PC-3 (cell line): ENCODE measurements at regions not wholly inside any gene's neighbourhood (a gene's known extent, or its start where the extent isn't known, plus 50 kb on each side); places are given as distances from the start of the nearest gene placed in this dataset.

Experiments
- ATAC-seq: fragments of 200-7000 bp; cut with Tn5 transposase; 2 replicates; pipeline ENCODE4 v1.9.1; 2020; ENCODE audit warnings: mild to moderate bottlenecking, moderate library complexity
- BruUV-seq: library from RNA; stranded (reverse); fragments of 400-500 nt; replicated peaks from 2 replicates; lab custom pipeline; 2021; lab: Mats Ljungman, UMichigan
- CTCF ChIA-PET: fragments of 300-600 bp; sonication (Branson Sonifier 250); formaldehyde crosslinking; loops from one replicate; lab custom pipeline; 2022; ENCODE audit warnings: antibody characterized with exemption; lab: Charles Lee
- POLR2A ChIA-PET: fragments of 300-600 bp; sonication (Branson Sonifier 250); formaldehyde crosslinking; loops from one replicate; lab custom pipeline; 2022; ENCODE audit warnings: antibody characterized with exemption; ENCODE audit not compliant: unreplicated experiment; lab: Charles Lee
- DNase-seq: peaks from one replicate; pipeline ENCODE4 v3.0.0-alpha.2; 2015
- H2AFZ ChIP-seq: fragments of 300-600 bp; sonication (generic); 2 replicates; pipeline ENCODE4 v1.6.0; 2016; ENCODE audit warnings: antibody characterized with exemption, low read length
- H3F3A ChIP-seq: fragments of 300-600 bp; sonication (generic); one replicate; pipeline ENCODE4 v1.6.0; 2017; ENCODE audit warnings: antibody characterized with exemption, low read length, control low read depth, mild to moderate bottlenecking; ENCODE audit not compliant: unreplicated experiment
- H3K27ac ChIP-seq: fragments of 300-600 bp; sonication (generic); 2 replicates; pipeline ENCODE4 v1.5.1; 2016; ENCODE audit warnings: mild to moderate bottlenecking, low read length
- H3K27me3 ChIP-seq: fragments of 300-600 bp; sonication (generic); 2 replicates; pipeline ENCODE4 v1.6.1; 2016; ENCODE audit warnings: low read length, mixed read lengths
- H3K36me3 ChIP-seq: fragments of 300-600 bp; sonication (generic); 2 replicates; pipeline ENCODE4 v1.6.1; 2016; ENCODE audit warnings: low read depth, mixed run types, low read length, mixed read lengths
- H3K4me1 ChIP-seq: fragments of 300-600 bp; sonication (generic); 2 replicates; pipeline ENCODE4 v1.5.1; 2016; ENCODE audit warnings: low read length; ENCODE audit not compliant: insufficient read depth
- H3K4me2 ChIP-seq: fragments of 300-600 bp; sonication (generic); 2 replicates; pipeline ENCODE4 v1.6.0; 2016; ENCODE audit warnings: low read length
- H3K4me3 ChIP-seq: fragments of 300-600 bp; sonication (generic); 2 replicates; pipeline ENCODE4 v1.5.1; 2016; ENCODE audit warnings: mild to moderate bottlenecking, low read length, mixed read lengths
- H3K79me2 ChIP-seq: fragments of 300-600 bp; sonication (generic); 2 replicates; pipeline ENCODE4 v1.6.1; 2017; ENCODE audit warnings: low read length, mixed read lengths
- H3K9ac ChIP-seq: fragments of 300-600 bp; sonication (generic); 2 replicates; pipeline ENCODE4 v1.6.0; 2016; ENCODE audit warnings: mild to moderate bottlenecking, low read length
- H3K9me2 ChIP-seq: fragments of 300-600 bp; sonication (generic); replicated peaks from 2 replicates; pipeline ENCODE4 v1.6.1; 2016; ENCODE audit warnings: mixed run types, low read length, mixed read lengths
- H3K9me3 ChIP-seq: fragments of 300-600 bp; sonication (generic); 2 replicates; pipeline ENCODE4 v1.6.1; 2016; ENCODE audit warnings: low read length, mixed read lengths
- H4K20me1 ChIP-seq: fragments of 300-600 bp; sonication (generic); 2 replicates; pipeline ENCODE4 v1.6.1; 2016; ENCODE audit warnings: low read length, mixed read lengths
- EZH2 ChIP-seq: fragments of 300-600 bp; sonication (generic); IDR thresholded peaks from one replicate; pipeline ENCODE4 v1.6.1; 2017; ENCODE audit warnings: antibody characterized with exemption, mild to moderate bottlenecking, low read length; ENCODE audit not compliant: unreplicated experiment
- EZH2phosphoT487 ChIP-seq: fragments of 300-600 bp; sonication (generic); IDR thresholded peaks from 2 replicates; pipeline ENCODE4 v1.6.1; 2018; ENCODE audit warnings: mild to moderate bottlenecking, antibody characterized with exemption, low read length, borderline replicate concordance
- intact Hi-C: fragments of 100-400 bp; cut with micrococcal nuclease; formaldehyde crosslinking; loops from 2 replicates; pipeline ENCODE4 v1.9.0; 2023
- TF ChIP-seq, protein P1 (sequence below): fragments of 300-600 bp; sonication (generic); conservative IDR thresholded peaks from 2 replicates; pipeline ENCODE4 v1.5.1; 2017; ENCODE audit warnings: antibody characterized with exemption, low read depth, mild to moderate bottlenecking, low read length

- Histone ChIP-seq H2AFZ (no peak overlapping the region), H3K9me3 (no peaks in the 10 kb centered on the region), H3K79me2 (no peaks in the 10 kb centered on the region), H3K9me2 (no peaks in the 10 kb centered on the region), H3K36me3 (no peaks in the 10 kb centered on the region), H3K4me2 (no peak overlapping the region), H3K4me1 (no peaks in the 10 kb centered on the region), H3K27me3 (peaks cover 63% of the 10 kb centered on the region), H3K27ac (no peak overlapping the region), H4K20me1 (no peaks in the 10 kb centered on the region), H3K9ac (no peak overlapping the region), H3K4me3 (no peak overlapping the region), H3F3A (no peaks in the 10 kb centered on the region)
- intact Hi-C loops = no loop called here
- no TSS peak for BruUV-seq
- POLR2A ChIA-PET = no interaction called here
- ATAC-seq (no peak), DNase-seq (no peak)
- no peak for TF ChIP-seq EZH2phosphoT487
- CTCF ChIA-PET = no interaction called here
Observed at GRCh38 chr12:97047361-97047760, 140.3 kb downstream of the NEDD1 start.

DNA sequence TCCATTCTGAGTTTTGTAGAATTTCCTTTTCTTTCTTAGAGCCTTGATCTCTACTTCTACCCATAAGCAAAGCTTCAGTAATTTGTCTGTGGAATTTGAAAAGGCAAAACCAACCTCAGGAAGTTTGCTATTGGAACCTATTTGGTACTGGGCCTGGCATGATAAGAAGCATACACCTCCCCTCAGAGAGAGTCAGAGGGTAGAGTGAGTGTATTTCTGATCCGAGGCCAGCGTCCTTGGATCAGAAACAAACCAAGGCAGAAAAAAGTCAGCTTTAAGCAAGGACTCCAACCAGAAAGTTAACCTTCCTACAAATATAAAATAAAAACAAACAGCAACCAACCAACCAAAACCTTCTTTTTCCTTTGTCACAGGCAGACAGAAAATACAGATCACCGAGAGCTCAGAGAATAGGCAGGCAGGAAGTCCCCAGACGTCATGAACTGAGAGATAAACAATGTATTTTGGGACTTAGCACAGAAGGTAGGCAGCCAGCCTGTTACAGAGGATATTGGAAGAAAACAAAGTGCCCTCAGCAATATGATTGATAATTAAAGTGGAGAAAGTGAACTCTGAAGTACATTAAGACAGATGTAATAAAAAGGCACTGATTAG lies 141.5 kb downstream of the NEDD1 start:
- ATAC-seq = no peak
- CTCF ChIA-PET = no interaction called here
- H3K4me1 ChIP-seq = no peaks in the 10 kb centered on the region
- no peaks in the 10 kb centered on the region for H3K36me3 ChIP-seq
- no TSS peak for BruUV-seq
- DNase-seq = no peak
- intact Hi-C loops = no loop called here
- no peak overlapping the region for H3K9ac ChIP-seq
- no peak overlapping the region for H3K27ac ChIP-seq
- H3K79me2 ChIP-seq = no peaks in the 10 kb centered on the region
- H3K4me3 ChIP-seq = no peak overlapping the region
- POLR2A ChIA-PET = no interaction called here
- no peak overlapping the region for H2AFZ ChIP-seq
- no peaks in the 10 kb centered on the region for H3F3A ChIP-seq
- H3K27me3 ChIP-seq = peaks cover 62% of the 10 kb centered on the region
- H3K4me2 ChIP-seq = no peak overlapping the region
- no peaks in the 10 kb centered on the region for H3K9me3 ChIP-seq
- TF ChIP-seq, protein P1, sequence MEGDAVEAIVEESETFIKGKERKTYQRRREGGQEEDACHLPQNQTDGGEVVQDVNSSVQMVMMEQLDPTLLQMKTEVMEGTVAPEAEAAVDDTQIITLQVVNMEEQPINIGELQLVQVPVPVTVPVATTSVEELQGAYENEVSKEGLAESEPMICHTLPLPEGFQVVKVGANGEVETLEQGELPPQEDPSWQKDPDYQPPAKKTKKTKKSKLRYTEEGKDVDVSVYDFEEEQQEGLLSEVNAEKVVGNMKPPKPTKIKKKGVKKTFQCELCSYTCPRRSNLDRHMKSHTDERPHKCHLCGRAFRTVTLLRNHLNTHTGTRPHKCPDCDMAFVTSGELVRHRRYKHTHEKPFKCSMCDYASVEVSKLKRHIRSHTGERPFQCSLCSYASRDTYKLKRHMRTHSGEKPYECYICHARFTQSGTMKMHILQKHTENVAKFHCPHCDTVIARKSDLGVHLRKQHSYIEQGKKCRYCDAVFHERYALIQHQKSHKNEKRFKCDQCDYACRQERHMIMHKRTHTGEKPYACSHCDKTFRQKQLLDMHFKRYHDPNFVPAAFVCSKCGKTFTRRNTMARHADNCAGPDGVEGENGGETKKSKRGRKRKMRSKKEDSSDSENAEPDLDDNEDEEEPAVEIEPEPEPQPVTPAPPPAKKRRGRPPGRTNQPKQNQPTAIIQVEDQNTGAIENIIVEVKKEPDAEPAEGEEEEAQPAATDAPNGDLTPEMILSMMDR = no peak
- TF ChIP-seq EZH2 (no peak), EZH2phosphoT487 (no peak)
- no peaks in the 10 kb centered on the region for H4K20me1 ChIP-seq
- no peaks in the 10 kb centered on the region for H3K9me2 ChIP-seq

- CTCF ChIA-PET = no interaction called here
- Histone ChIP-seq H2AFZ (no peak overlapping the region), H3K9me2 (no peaks in the 10 kb centered on the region), H3K27me3 (peaks cover 50% of the 10 kb centered on the region), H3K4me3 (no peak overlapping the region), H3K4me1 (no peaks in the 10 kb centered on the region), H3F3A (no peaks in the 10 kb centered on the region), H3K9ac (no peak overlapping the region), H4K20me1 (no peaks in the 10 kb centered on the region), H3K27ac (no peak overlapping the region), H3K79me2 (no peaks in the 10 kb centered on the region), H3K36me3 (no peaks in the 10 kb centered on the region), H3K9me3 (no peaks in the 10 kb centered on the region), H3K4me2 (no peak overlapping the region)
- no peak for ATAC-seq
- no TSS peak for BruUV-seq
- TF ChIP-seq, protein P1 = no peak
- no peak for TF ChIP-seq EZH2
- no peak for TF ChIP-seq EZH2phosphoT487
- POLR2A ChIA-PET = no interaction called here
- DNase-seq = no peak
- intact Hi-C loops = no loop called here
Observed at GRCh38 chr12:97050509-97050908, 143.5 kb downstream of the NEDD1 start.
